B cell (primary cell): ENCODE measurements at regions not wholly inside any gene's neighbourhood (a gene's known extent, or its start where the extent isn't known, plus 50 kb on each side); places are given as distances from the start of the nearest gene placed in this dataset.

Source experiments
- CTCF ChIP-seq: fragments of 200-600 bp; IDR thresholded peaks from one replicate; pipeline ENCODE4 v1.8.0; 2022; ENCODE audit warnings: antibody characterized with exemption, mild to moderate bottlenecking
- EZH2 ChIP-seq: IDR thresholded peaks from 2 replicates; pipeline ENCODE4 v1.6.1; 2012; ENCODE audit warnings: borderline replicate concordance, low read depth, mild to moderate bottlenecking, moderate library complexity, low read length; ENCODE audit not compliant: insufficient read depth, poor library complexity, severe bottlenecking

- TF ChIP-seq CTCF (no peak), EZH2 (no peak)
These were observed 54.5 kb upstream of the EYA2 start for GRCh38 chr20:46840054-46840729.
